DMS 273 treated with DMSO at 0.1 percent for 48 hours (cell line): ENCODE measurements at regions not wholly inside any gene's neighbourhood (a gene's known extent, or its start where the extent isn't known, plus 50 kb on each side); places are given as distances from the start of the nearest gene placed in this dataset.

Source experiments
- DNase-seq: peaks from one replicate; lab custom pipeline; 2025; lab: John Stamatoyannopoulos, UW

GRCh38 chr4:31283679-31284078 lies 563.5 kb downstream of the PCDH7 start:
- no peak for DNase-seq

GRCh38 chr4:31290836-31291235 lies 570.7 kb downstream of the PCDH7 start:
- DNase-seq, result no peak

DNA sequence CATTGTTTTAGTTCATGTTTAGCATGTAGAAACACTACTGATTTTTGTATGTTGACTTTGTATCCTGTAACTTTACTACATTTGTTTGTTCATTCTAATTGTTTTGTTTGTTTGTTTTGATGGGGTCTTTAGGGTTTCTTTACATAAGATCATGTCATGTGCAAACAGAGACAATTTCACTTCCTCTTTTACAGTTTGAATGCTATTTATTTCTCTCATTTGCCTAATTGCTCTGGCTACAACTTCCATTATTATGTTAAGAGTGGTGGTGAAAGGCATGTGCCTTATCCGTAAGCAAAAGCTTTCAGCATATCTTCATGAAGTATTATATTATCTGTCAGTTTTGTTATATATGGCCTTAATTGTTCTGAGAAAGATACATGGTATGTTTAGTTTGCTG lies 571.1 kb downstream of the PCDH7 start:
- no peak for DNase-seq

DNA sequence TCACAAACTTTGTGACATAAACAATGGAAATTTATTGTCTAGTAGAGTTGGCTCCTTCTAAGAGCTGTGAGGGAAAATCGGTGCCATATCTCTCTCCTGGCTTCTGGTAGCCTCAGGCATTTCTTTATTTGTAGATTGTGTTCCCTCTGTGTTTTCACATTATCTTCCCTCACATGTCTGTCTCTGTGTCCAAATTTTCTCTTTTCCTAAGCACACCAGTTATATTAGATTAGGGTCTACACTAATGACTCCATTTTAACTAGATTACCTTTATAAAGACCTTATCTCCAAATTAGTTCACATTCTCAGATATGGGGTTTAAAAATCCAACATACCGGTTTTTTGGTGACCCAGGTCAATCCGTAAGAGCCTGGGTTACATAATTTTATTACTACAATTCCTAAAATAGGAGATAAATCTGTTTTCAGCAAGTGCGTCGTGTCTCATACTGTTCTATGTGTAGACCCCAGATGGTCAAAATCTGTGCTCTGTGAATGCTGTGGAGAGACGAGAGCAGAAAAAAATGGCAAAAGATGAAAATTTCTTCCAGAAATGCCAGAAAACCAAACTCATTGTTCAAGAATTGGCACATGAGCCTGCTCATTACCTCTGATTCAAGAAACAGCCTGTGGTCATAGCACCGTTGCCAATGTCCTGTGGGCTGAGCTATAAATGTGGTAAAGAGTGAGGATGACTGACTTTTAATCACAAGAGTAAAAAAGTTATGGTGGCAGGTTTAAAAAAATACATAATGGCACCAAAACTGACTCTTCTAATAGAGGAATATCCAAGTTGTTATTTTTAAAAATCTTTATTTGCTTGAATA lies 574.7 kb downstream of the PCDH7 start:
- no peak for DNase-seq

DNA sequence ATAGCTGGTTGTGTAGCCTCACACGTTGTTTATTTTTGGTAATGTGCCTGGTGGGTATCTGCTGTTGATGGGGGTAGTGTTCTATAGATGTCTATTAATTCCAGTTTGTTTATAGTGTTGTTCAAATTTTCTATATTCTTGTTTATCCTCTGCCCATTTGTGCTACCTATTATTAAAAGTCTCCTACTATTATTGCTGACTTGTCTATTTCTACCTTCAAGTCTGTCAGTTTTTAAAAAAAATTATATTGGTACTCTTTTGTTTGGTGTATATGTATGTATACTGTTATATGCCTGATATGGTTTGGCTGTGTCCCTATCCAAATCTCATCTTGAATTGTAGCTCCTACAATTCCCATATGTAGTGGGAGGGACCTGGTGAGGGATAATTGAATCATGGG lies 578.6 kb downstream of the PCDH7 start:
- no peak for DNase-seq

- DNase-seq, result no peak
These were observed 586.9 kb downstream of the PCDH7 start for GRCh38 chr4:31307029-31307428.

- DNase-seq, result no peak
These were observed 604.6 kb downstream of the PCDH7 start for GRCh38 chr4:31324814-31325213.

GRCh38 chr4:31325300-31325699 lies 605.1 kb downstream of the PCDH7 start:
- DNase-seq, result no peak

- no peak for DNase-seq
These were observed 606.9 kb downstream of the PCDH7 start for GRCh38 chr4:31327031-31327430.

DNA sequence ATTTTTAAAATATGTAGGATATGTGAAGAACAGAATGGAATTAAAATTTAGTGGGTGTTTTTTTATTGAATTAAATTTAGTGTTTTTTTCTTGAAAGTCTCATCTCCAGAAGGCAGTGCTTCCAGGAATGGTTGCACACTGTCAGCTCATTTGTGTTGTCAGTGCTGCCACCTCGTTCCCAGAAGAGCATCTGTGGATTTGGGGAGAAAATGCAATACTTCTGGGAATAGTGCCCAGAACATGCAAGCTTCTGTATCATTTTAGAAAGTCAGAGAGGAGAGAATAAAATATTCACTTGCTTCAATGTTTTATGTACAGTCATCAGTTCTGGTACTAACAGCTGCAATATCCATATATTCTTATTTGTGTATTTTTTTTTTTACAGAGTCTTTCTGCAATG lies 608.8 kb downstream of the PCDH7 start:
- DNase-seq, result no peak

- DNase-seq, result no peak
These were observed 614.1 kb downstream of the PCDH7 start for GRCh38 chr4:31334086-31334910.

GRCh38 chr4:31338000-31338399 lies 617.8 kb downstream of the PCDH7 start:
- DNase-seq, result no peak

- DNase-seq, result no peak
These were observed 621.6 kb downstream of the PCDH7 start for GRCh38 chr4:31341601-31342359.

- DNase-seq, result no peak
These were observed 622.9 kb downstream of the PCDH7 start for GRCh38 chr4:31343061-31343460.

DNA sequence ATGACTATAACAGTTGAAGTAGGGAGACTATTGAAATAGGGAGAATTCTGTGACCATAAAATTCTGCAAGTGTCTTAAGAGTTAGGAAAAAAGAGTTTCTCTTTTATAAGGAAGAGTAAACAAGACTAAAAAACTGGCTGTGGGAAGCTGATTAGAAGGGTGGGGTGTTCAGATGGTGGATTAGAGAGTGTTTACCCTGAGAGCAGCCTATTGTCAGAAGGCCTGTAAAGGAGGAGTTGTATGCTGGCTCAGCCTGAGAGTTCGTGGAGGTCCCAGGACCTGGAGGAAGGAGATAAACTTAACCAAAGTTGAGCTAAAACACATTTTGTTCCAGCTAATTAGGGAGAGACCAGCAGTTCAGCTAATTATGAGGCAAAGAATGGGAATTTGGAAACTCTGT lies 629.7 kb downstream of the PCDH7 start:
- DNase-seq, result no peak

DNA sequence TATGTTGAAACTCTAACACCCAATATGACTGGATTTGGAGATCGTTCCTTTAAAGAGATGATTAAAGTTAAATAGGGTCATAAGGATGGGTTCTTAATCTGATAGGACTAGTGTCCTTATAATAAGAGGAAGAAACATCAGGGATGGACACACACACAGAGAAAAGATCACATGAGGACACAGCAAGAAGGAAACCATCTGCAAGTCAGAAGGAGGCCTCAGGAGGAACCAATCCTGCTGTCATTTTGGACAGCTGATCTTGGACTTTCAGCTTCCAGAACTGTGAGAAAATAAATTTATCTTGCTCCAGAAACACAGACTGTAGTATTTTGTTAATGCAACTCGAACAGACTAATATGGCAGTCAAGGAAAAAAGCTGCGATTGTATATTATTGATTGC lies 631.5 kb downstream of the PCDH7 start:
- DNase-seq, result no peak

- no peak for DNase-seq
These were observed 636.7 kb downstream of the PCDH7 start for GRCh38 chr4:31356839-31357238.

- no peak for DNase-seq
These were observed 640.6 kb downstream of the PCDH7 start for GRCh38 chr4:31360786-31361185.

- no peak for DNase-seq
These were observed 642.6 kb downstream of the PCDH7 start for GRCh38 chr4:31362756-31363155.

DNA sequence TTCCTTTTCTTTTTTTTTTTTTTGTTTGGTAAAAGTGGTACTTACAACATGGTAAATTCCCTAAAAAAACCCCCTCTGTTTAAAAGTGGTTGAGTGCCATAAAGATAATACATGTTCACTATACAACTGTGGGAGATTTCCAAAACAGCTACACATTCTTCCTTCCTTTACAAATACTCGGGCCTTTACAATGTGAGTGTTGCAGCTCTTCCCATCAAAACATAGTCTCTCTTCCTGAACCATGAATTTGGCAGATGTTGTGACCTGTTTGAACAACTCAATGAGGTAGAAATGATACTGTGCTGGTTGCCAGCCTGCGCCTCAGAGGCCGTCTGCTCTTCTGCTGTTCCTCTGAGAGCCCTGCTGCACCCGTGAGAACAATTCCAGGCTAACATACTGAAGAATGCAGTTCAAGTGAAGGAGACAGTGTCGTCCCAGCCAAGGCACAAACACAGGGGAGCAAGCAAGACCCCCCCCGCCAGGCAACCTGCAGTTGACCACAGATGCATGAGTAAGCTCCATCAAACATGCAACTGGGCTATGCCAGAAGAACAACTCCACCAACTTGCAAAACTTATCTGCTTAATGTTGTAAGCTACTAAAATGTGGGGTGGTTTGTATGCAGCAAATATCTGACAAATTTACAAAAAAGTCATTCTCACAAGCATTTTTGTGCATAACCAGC lies 645.0 kb downstream of the PCDH7 start:
- no peak for DNase-seq

- DNase-seq, result no peak
These were observed 645.9 kb downstream of the PCDH7 start for GRCh38 chr4:31366041-31366440.

- DNase-seq, result no peak
These were observed 650.8 kb downstream of the PCDH7 start for GRCh38 chr4:31370866-31371465.
